LHCN-M2 (cell line): ENCODE measurements at regions not wholly inside any gene's neighbourhood (a gene's known extent, or its start where the extent isn't known, plus 50 kb on each side); places are given as distances from the start of the nearest gene placed in this dataset.

Source experiments
- DNase-seq: peaks from one replicate; pipeline ENCODE4 v3.0.0-alpha.2; 2012; ENCODE audit warnings: low read depth

DNA sequence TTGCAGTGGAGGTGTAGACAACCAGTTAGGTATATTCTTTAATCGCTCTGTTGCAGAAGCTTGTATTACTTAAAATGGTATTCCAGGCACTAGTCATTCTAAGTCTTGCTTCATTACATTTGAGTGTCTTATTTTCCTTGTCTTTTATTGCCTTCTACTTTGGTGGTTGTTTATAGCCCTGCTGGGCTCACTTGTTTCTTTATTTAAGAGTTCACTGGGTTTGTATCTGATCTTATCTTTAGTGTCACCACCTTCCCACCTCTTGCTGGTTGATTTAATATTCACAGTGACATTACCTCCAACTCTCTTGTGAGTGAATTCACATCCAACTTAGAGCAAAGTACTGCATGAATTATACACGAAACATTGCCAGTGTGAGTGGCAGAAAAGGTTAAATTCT lies 83.6 kb upstream of the BNC2 start:
- DNase-seq, result no peak

GRCh38 chr9:16951502-16951901 lies 81.0 kb upstream of the BNC2 start:
- no peak for DNase-seq

- no peak for DNase-seq
These were observed 79.6 kb upstream of the BNC2 start for GRCh38 chr9:16950051-16950450.

DNA sequence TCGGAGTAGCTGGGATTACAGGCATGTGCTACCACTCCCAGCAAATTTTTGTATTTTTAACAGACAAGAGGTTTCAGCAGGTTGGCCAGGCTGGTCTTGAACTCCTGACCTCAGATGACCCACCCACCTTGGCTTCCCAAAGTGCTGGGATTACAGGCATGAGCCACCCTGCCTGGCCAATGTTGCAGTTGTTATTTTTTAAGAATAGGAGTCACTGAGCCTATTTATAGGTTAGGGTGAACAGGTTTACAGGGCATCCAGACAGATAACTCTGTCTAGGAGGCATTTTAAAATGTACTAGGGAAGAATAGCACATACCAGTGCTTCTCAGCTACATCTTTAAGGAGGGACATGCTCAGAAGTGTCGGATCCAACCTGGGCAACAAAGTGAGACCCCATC lies 60.1 kb upstream of the BNC2 start:
- no peak for DNase-seq

DNA sequence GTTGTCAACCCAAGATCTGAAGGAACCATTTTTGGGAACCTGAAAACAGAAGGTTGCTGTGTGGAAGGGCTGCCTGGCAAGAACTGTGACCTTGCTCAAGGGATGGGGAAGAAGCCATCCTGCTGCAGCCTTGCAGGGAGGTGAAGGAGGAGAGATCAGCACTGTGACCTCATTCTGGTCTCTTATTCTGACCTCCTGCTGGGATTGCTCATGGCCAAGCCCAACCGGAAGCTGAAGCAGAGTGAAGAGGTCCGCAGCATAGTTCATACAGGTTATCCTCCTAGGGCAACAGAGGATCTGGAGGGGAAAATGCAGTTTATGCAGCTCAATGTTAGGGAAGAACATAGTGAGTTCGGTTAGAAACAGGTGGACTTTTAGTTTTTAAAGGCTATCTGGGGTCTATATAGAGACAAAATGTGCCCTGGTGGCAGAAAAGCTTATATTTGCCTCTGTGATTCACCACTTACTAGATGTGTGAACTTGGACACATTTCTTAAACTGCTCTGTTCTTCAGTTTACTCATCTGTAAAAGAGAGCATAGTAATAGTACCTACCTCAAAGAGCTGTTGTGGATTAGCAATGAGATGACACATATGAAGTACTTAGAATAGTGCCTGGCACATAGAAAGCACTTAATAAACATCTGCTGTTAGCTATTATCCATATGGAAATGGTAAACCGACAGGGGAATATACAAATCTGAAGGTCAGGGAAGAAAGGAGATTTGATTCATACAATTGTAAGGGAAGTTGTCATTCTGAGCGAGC lies 57.9 kb upstream of the BNC2 start:
- DNase-seq, result peak; percentile 34

DNA sequence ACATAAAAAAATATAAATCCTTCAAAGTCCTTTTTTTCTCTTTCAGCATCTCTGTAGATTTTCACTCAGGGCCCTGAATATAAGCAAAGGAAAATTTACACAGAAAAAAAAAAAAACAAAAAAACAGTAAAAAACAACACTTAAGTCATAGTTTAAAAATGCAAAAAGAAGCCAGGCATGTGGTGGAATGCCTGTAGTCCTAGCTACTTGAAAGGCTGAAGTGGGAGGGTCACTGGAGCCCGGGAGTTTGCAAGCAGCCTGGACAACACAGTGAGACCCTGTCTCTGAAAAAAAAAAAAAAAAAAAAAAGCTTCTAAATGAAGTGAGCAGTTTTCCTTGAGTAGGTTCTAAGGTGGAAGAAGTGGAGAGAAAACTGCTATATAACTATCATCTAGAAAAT lies 55.0 kb upstream of the BNC2 start:
- DNase-seq, result no peak

GRCh38 chr9:16924311-16924915 lies 53.9 kb upstream of the BNC2 start:
- no peak for DNase-seq

- peak; percentile 71 for DNase-seq
These were observed 51.4 kb upstream of the BNC2 start for GRCh38 chr9:16921855-16922254.
